ENCODE measurements at regions not wholly inside any gene's neighbourhood (a gene's known extent, or its start where the extent isn't known, plus 50 kb on each side); places are given as distances from the start of the nearest gene placed in this dataset.
A peak's percentile ranks its signal among the peaks of the same experiment; 100 is the strongest.

- DNase-seq (ENCODE audit: low read depth, low spot score) (no peak), ATAC-seq (no peak)
- no peak for TF ChIP-seq SIN3A (IDR thresholded peaks at IDR 0.05; ENCODE audit: borderline replicate concordance, insufficient read depth, low read depth, low read length)
- TF ChIP-seq REST (IDR thresholded peaks at IDR 0.05; ENCODE audit: insufficient read depth in 1 of 2, low read depth in 2 of 2, low read length in 1 of 2) = 0 out of 4 replicates have a peak, but pooled peaks of 1 of the 2 experiments have one; percentile 45
- intact Hi-C loops (cut with micrococcal nuclease; ENCODE audit: unreplicated experiment) (no loop called here), in situ Hi-C loops (cut with HindIII; ENCODE audit: low pct_unique_long_range_greater_than_20kb, low sequenced_read_pairs) (no loop called here)
- H3K36me3 ChIP-seq (ENCODE audit: control insufficient read depth, insufficient read depth, low read length) = no peaks in the 10 kb centered on the region
- BruUV-seq (replicated peaks) = no TSS peak
- no peaks in the 10 kb centered on the region for H3K9me3 ChIP-seq (ENCODE audit: control insufficient read depth, insufficient read depth, low read depth, low read length)
- ChIA-PET CTCF (no interaction called here), POLR2A (no interaction called here)
- H3K4me3 ChIP-seq (ENCODE audit: low read depth in 2 of 2, low read length in 2 of 2) = no peak overlapping the region
- no peaks in the 10 kb centered on the region for H3K4me1 ChIP-seq (ENCODE audit: control insufficient read depth, insufficient read depth, low read length)
- no peaks in the 10 kb centered on the region for H3K27me3 ChIP-seq (ENCODE audit: control insufficient read depth, insufficient read depth, low read length)
- H3K27ac ChIP-seq (ENCODE audit: low read length) = no peak overlapping the region
Measured at GRCh38 chr2:56676966-56677365, 493.2 kb downstream of the CCDC85A start.

- TF ChIP-seq SIN3A (IDR thresholded peaks at IDR 0.05; ENCODE audit: borderline replicate concordance, insufficient read depth, low read depth, low read length) (no peak), CTCF (IDR thresholded peaks at IDR 0.05) (no peak), POLR2AphosphoS5 (IDR thresholded peaks at IDR 0.05; ENCODE audit: low read depth, low read length) (no peak), REST (IDR thresholded peaks at IDR 0.05; ENCODE audit: insufficient read depth in 1 of 2, low read depth in 2 of 2, low read length in 1 of 2) (no peak), TCF7L2 (IDR thresholded peaks at IDR 0.05; ENCODE audit: low read depth, low read length) (no peak)
- DNase-seq (ENCODE audit: low read depth, low spot score) (no peak), ATAC-seq (no peak)
- Histone ChIP-seq H3K9me3 (ENCODE audit: control insufficient read depth, insufficient read depth, low read depth, low read length) (no peaks in the 10 kb centered on the region), H3K27me3 (ENCODE audit: control insufficient read depth, insufficient read depth, low read length) (no peaks in the 10 kb centered on the region), H3K4me3 (ENCODE audit: low read depth in 2 of 2, low read length in 2 of 2) (no peak overlapping the region), H3K4me1 (ENCODE audit: control insufficient read depth, insufficient read depth, low read length) (no peaks in the 10 kb centered on the region), H3K27ac (ENCODE audit: low read length) (no peak overlapping the region), H3K36me3 (ENCODE audit: control insufficient read depth, insufficient read depth, low read length) (no peaks in the 10 kb centered on the region)
- CTCF ChIA-PET = no interaction called here
- in situ Hi-C loops (cut with HindIII; ENCODE audit: low pct_unique_long_range_greater_than_20kb, low sequenced_read_pairs) (no loop called here), intact Hi-C loops (cut with micrococcal nuclease; ENCODE audit: unreplicated experiment) (no loop called here)
- POLR2A ChIA-PET = no interaction called here
- no TSS peak for BruUV-seq (replicated peaks)
Measured at GRCh38 chr2:56680971-56681631, 497.3 kb downstream of the CCDC85A start.

Measured in Panc1 (cell line).